CD4-positive, alpha-beta T cell (primary cell): ENCODE measurements at regions not wholly inside any gene's neighbourhood (a gene's known extent, or its start where the extent isn't known, plus 50 kb on each side); places are given as distances from the start of the nearest gene placed in this dataset.

ENCODE experiments used
- ATAC-seq: fragments of 200-7000 bp; cut with Tn5 transposase; one replicate; pipeline ENCODE4 v1.10.0; 2022; ENCODE audit warnings: mild to moderate bottlenecking; ENCODE audit not compliant: poor library complexity
- CTCF ChIA-PET: fragments of 350-600 bp; sonication (Branson Sonifier 250); formaldehyde crosslinking; loops from one replicate; lab custom pipeline; 2021; ENCODE audit warnings: antibody characterized with exemption, inconsistent platforms; lab: Charles Lee
- POLR2A ChIA-PET: fragments of 350-600 bp; sonication (Branson Sonifier 250); formaldehyde crosslinking; loops from one replicate; lab custom pipeline; 2021; ENCODE audit warnings: antibody characterized with exemption, inconsistent platforms; lab: Charles Lee
- DNase-seq, 14 experiments: peaks; one replicate each; pipeline ENCODE4 v3.0.0-alpha.2; 2013 to 2020; ENCODE audit warnings: mixed read lengths in 2 of 14
- H3K27ac ChIP-seq, 2 donors: one replicate each; pipeline versions ENCODE4 v1.5.1 to v1.7.0; 2013; ENCODE audit warnings: low read length in 2 of 2, low read depth in 1 of 2, mild to moderate bottlenecking in 1 of 2
- H3K27me3 ChIP-seq, 2 experiments: 1 replicate in 1 of 2; 2 replicates in 1 of 2; pipeline versions ENCODE4 v1.6.1 to v1.7.0; 2013; ENCODE audit warnings: low read length in 2 of 2, control low read depth in 1 of 2, mild to moderate bottlenecking in 1 of 2, moderate library complexity in 1 of 2; ENCODE audit not compliant: insufficient read depth in 2 of 2, control insufficient read depth in 1 of 2
- H3K36me3 ChIP-seq: one replicate; pipeline ENCODE4 v1.6.1; 2013; ENCODE audit warnings: low read length, control low read depth; ENCODE audit not compliant: insufficient read depth
- H3K4me1 ChIP-seq: one replicate; pipeline ENCODE4 v1.6.1; 2013; ENCODE audit warnings: low read length, control low read depth; ENCODE audit not compliant: insufficient read depth
- H3K4me3 ChIP-seq: one replicate; pipeline ENCODE4 v1.5.1; 2013; ENCODE audit warnings: mild to moderate bottlenecking, low read length, moderate library complexity
- H3K9me3 ChIP-seq, 2 experiments: 1 replicate in 1 of 2; 2 replicates in 1 of 2; pipeline versions ENCODE4 v1.6.1 to v1.7.0; 2013; ENCODE audit warnings: low read length in 2 of 2, mild to moderate bottlenecking in 2 of 2, control low read depth in 1 of 2, moderate library complexity in 1 of 2; ENCODE audit not compliant: control insufficient read depth in 1 of 2, insufficient read depth in 1 of 2
- H3K27ac Mint-ChIP-seq: one replicate; pipeline ENCODE4 v1.8.0; 2020; ENCODE audit warnings: mixed read lengths
- H3K27me3 Mint-ChIP-seq: one replicate; pipeline ENCODE4 v1.8.0; 2021; ENCODE audit warnings: mixed read lengths
- H3K36me3 Mint-ChIP-seq: one replicate; pipeline ENCODE4 v1.8.0; 2021; ENCODE audit warnings: low read depth, mixed read lengths
- H3K4me1 Mint-ChIP-seq: one replicate; pipeline ENCODE4 v1.8.0; 2021; ENCODE audit warnings: low read depth, mixed read lengths
- H3K4me3 Mint-ChIP-seq: one replicate; pipeline ENCODE4 v1.8.0; 2020; ENCODE audit warnings: mild to moderate bottlenecking, mixed read lengths
- H3K9me3 Mint-ChIP-seq: one replicate; pipeline ENCODE4 v1.8.0; 2020; ENCODE audit warnings: mixed read lengths
- intact Hi-C, 2 experiments: fragments of 100-400 bp; cut with DNase I in 1 of 2; cut with micrococcal nuclease in 1 of 2; formaldehyde crosslinking; loops; one replicate each; pipeline versions ENCODE4 v1.15.1 to v1.9.0; 2023 to 2025; cut with DNase I, micrococcal nuclease
- TF ChIP-seq, protein P1 (sequence below): fragments of 200-600 bp; IDR thresholded peaks from one replicate; pipeline ENCODE4 v1.8.0; 2022; ENCODE audit warnings: antibody characterized with exemption, mild to moderate bottlenecking

GRCh38 chr22:49269928-49270327, 557.7 kb downstream of the BRD1 start:
- H3K36me3 Mint-ChIP-seq, result no peaks in the 10 kb centered on the region
- ChIA-PET POLR2A (no interaction called here), CTCF (no interaction called here)
- ATAC-seq (no peak), DNase-seq (peak in 1 of 14 experiments; percentile 19)
- TF ChIP-seq, protein P1, sequence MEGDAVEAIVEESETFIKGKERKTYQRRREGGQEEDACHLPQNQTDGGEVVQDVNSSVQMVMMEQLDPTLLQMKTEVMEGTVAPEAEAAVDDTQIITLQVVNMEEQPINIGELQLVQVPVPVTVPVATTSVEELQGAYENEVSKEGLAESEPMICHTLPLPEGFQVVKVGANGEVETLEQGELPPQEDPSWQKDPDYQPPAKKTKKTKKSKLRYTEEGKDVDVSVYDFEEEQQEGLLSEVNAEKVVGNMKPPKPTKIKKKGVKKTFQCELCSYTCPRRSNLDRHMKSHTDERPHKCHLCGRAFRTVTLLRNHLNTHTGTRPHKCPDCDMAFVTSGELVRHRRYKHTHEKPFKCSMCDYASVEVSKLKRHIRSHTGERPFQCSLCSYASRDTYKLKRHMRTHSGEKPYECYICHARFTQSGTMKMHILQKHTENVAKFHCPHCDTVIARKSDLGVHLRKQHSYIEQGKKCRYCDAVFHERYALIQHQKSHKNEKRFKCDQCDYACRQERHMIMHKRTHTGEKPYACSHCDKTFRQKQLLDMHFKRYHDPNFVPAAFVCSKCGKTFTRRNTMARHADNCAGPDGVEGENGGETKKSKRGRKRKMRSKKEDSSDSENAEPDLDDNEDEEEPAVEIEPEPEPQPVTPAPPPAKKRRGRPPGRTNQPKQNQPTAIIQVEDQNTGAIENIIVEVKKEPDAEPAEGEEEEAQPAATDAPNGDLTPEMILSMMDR, result no peak
- Histone ChIP-seq H3K4me1 (no peaks in the 10 kb centered on the region), H3K9me3 (no peaks in the 10 kb centered on the region), H3K36me3 (no peaks in the 10 kb centered on the region), H3K4me3 (no peak overlapping the region), H3K27me3 (peaks cover 18 to 22% of the 10 kb centered on the region in 2 experiments), H3K27ac (no peak overlapping the region)
- intact Hi-C loops, result no loop called here
- H3K9me3 Mint-ChIP-seq, result no peaks in the 10 kb centered on the region
- no peaks in the 10 kb centered on the region for H3K4me1 Mint-ChIP-seq
- no peak overlapping the region for H3K4me3 Mint-ChIP-seq
- H3K27me3 Mint-ChIP-seq, result peaks cover 57% of the 10 kb centered on the region
- no peak overlapping the region for H3K27ac Mint-ChIP-seq

DNA sequence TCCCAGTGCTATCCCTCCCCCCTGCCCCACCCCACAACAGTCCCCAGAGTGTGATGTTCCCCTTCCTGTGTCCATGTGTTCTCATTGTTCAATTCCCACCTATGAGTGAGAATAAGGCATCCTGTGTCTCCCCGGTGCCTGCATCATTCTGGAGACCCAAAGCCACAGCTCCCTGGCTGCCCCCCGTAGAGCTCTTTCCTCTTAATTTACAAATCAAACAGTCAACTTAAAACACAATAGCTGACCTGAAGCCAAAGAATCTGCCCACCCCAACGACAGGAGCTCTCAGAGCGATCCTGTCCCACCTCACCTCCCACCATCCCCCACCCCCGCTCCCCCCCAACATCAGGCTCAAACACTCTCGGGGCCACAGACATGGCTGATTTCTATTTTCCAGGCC, 558.3 kb downstream of the BRD1 start:
- no peak overlapping the region for H3K27ac ChIP-seq
- ChIA-PET POLR2A (no interaction called here), CTCF (no interaction called here)
- Mint-ChIP-seq H3K27ac (no peak overlapping the region), H3K4me3 (no peak overlapping the region), H3K36me3 (no peaks in the 10 kb centered on the region), H3K4me1 (no peaks in the 10 kb centered on the region), H3K9me3 (no peaks in the 10 kb centered on the region), H3K27me3 (peaks cover 62% of the 10 kb centered on the region)
- DNase-seq, result peak in 1 of 14 experiments; percentile 4
- no peaks in the 10 kb centered on the region for H3K9me3 ChIP-seq
- intact Hi-C loops, result no loop called here
- no peak for ATAC-seq
- H3K27me3 ChIP-seq, result peaks cover 18 to 22% of the 10 kb centered on the region in 2 experiments
- H3K4me3 ChIP-seq, result no peak overlapping the region
- TF ChIP-seq, protein P1, result no peak
- H3K4me1 ChIP-seq, result no peaks in the 10 kb centered on the region
- H3K36me3 ChIP-seq, result no peaks in the 10 kb centered on the region

- H3K36me3 ChIP-seq, result no peaks in the 10 kb centered on the region
- Mint-ChIP-seq H3K4me3 (no peak overlapping the region), H3K4me1 (no peaks in the 10 kb centered on the region), H3K36me3 (no peaks in the 10 kb centered on the region), H3K9me3 (no peaks in the 10 kb centered on the region), H3K27me3 (peaks cover 64% of the 10 kb centered on the region), H3K27ac (no peak overlapping the region)
- H3K9me3 ChIP-seq, result no peaks in the 10 kb centered on the region
- CTCF ChIA-PET, result no interaction called here
- no peaks in the 10 kb centered on the region for H3K4me1 ChIP-seq
- POLR2A ChIA-PET, result no interaction called here
- TF ChIP-seq, protein P1, result no peak
- no peak for ATAC-seq
- intact Hi-C loops, result no loop called here
- peaks cover 18 to 22% of the 10 kb centered on the region in 2 experiments for H3K27me3 ChIP-seq
- DNase-seq, result peak in 1 of 14 experiments; percentile 7
- no peak overlapping the region for H3K4me3 ChIP-seq
- no peak overlapping the region for H3K27ac ChIP-seq
Measured at GRCh38 chr22:49268924-49269323, 558.7 kb downstream of the BRD1 start.
